Thymus (tissue), 11 donors: ENCODE measurements at regions not wholly inside any gene's neighbourhood (a gene's known extent, or its start where the extent isn't known, plus 50 kb on each side); places are given as distances from the start of the nearest gene placed in this dataset.
A peak's percentile ranks its signal among the peaks of the same experiment; 100 is the strongest.
"Not testable (repeated sequence)": the region's sequence is repeated elsewhere in the genome, so short reads cannot be mapped to it uniquely, and the experiment has no call there.

Source experiments
- DNase-seq, 9 donors: peaks; one replicate each; pipeline ENCODE4 v3.0.0-alpha.2; 2013; ENCODE audit warnings: low spot score in 9 of 9, low read depth in 6 of 9, missing footprints in 1 of 9
- H3K27ac ChIP-seq, 2 donors: one replicate each; pipeline ENCODE4 v1.5.1; 2013; ENCODE audit warnings: control low read depth in 1 of 2, low read depth in 1 of 2, low read length in 1 of 2, mild to moderate bottlenecking in 1 of 2, moderate library complexity in 1 of 2
- H3K27me3 ChIP-seq, 2 donors: one replicate each; pipeline ENCODE4 v1.5.1; 2013; ENCODE audit warnings: low read length in 1 of 2; ENCODE audit not compliant: control insufficient read depth in 2 of 2, insufficient read depth in 1 of 2
- H3K36me3 ChIP-seq, 2 donors: one replicate each; pipeline ENCODE4 v1.5.1; 2013; ENCODE audit warnings: low read length in 1 of 2, mild to moderate bottlenecking in 1 of 2, moderate library complexity in 1 of 2; ENCODE audit not compliant: control insufficient read depth in 2 of 2, insufficient read depth in 2 of 2
- H3K4me1 ChIP-seq, 2 donors: one replicate each; pipeline ENCODE4 v1.5.1; 2013; ENCODE audit warnings: low read length in 2 of 2; ENCODE audit not compliant: control insufficient read depth in 2 of 2, insufficient read depth in 2 of 2
- H3K4me3 ChIP-seq, 2 donors: one replicate each; pipeline ENCODE4 v1.5.1; 2013; ENCODE audit warnings: low read length in 2 of 2, control low read depth in 1 of 2, mild to moderate bottlenecking in 1 of 2
- H3K9me3 ChIP-seq, 2 donors: one replicate each; pipeline ENCODE4 v1.5.1; 2013; ENCODE audit warnings: low read length in 1 of 2, mild to moderate bottlenecking in 1 of 2; ENCODE audit not compliant: control insufficient read depth in 2 of 2, insufficient read depth in 1 of 2
- WGBS: extraction: QIAGEN DNeasy Blood & Tissue Kit; methylation state at CpG from one replicate; pipeline ENCODE4 v1.1.7; 2013; 5-methylcytosine and 5-hydroxymethylcytosine counted together
- donor health status: healthy.

GRCh38 chr10:32140403-32140802, 84.2 kb upstream of the KIF5B start:
- H3K9me3 ChIP-seq, result no peaks in the 10 kb centered on the region
- H3K27me3 ChIP-seq, result no peaks in the 10 kb centered on the region
- H3K4me1 ChIP-seq, result peaks cover 0 to 3% of the 10 kb centered on the region in 2 donors
- H3K4me3 ChIP-seq, result no peak overlapping the region
- no peak for DNase-seq
- H3K27ac ChIP-seq, result no peak overlapping the region
- H3K36me3 ChIP-seq, result no peaks in the 10 kb centered on the region
- WGBS, result 98% methylated on average over 4 of the region's 4 CpGs

GRCh38 chr10:32139223-32140073, 83.2 kb upstream of the KIF5B start:
- 51% methylated on average over 12 of the region's 12 CpGs for WGBS
- Histone ChIP-seq H3K27ac (no peak overlapping the region), H3K4me3 (no peak overlapping the region), H3K4me1 (peaks cover 0 to 3% of the 10 kb centered on the region in 2 donors), H3K36me3 (no peaks in the 10 kb centered on the region), H3K9me3 (no peaks in the 10 kb centered on the region), H3K27me3 (no peaks in the 10 kb centered on the region)
- DNase-seq, result no peak

- DNase-seq, H3K27me3 ChIP-seq, H3K4me1 ChIP-seq, H3K4me3 ChIP-seq, H3K36me3 ChIP-seq, H3K9me3 ChIP-seq, H3K27ac ChIP-seq: not testable (repeated sequence)
- 91% methylated on average over 7 of the region's 7 CpGs for WGBS
Observed at GRCh38 chr10:32136927-32137326, 80.7 kb upstream of the KIF5B start.

GRCh38 chr10:32135796-32136195, 79.6 kb upstream of the KIF5B start:
- H3K9me3 ChIP-seq, DNase-seq, H3K4me3 ChIP-seq, H3K4me1 ChIP-seq, H3K27ac ChIP-seq, H3K36me3 ChIP-seq, H3K27me3 ChIP-seq: not testable (repeated sequence)
- 98% methylated on average over 5 of the region's 5 CpGs for WGBS

- 90% methylated on average over 7 of the region's 7 CpGs for WGBS
- Histone ChIP-seq H3K27ac (no peak overlapping the region), H3K4me3 (no peak overlapping the region), H3K9me3 (no peaks in the 10 kb centered on the region), H3K4me1 (peaks cover 0 to 3% of the 10 kb centered on the region in 2 donors), H3K27me3 (no peaks in the 10 kb centered on the region), H3K36me3 (no peaks in the 10 kb centered on the region)
- no peak for DNase-seq
Observed at GRCh38 chr10:32132357-32132946, 76.2 kb upstream of the KIF5B start.

GRCh38 chr10:32131388-32131787, 75.2 kb upstream of the KIF5B start:
- Histone ChIP-seq H3K9me3 (no peaks in the 10 kb centered on the region), H3K4me1 (peaks cover 0 to 3% of the 10 kb centered on the region in 2 donors), H3K4me3 (no peak overlapping the region), H3K27ac (no peak overlapping the region), H3K36me3 (no peaks in the 10 kb centered on the region), H3K27me3 (no peaks in the 10 kb centered on the region)
- 10% methylated on average over 3 of the region's 3 CpGs for WGBS
- DNase-seq, result peak in 2 of 9 donors; percentile 30 to 50

- Histone ChIP-seq H3K27ac (no peak overlapping the region), H3K9me3 (no peaks in the 10 kb centered on the region)
- 98% methylated on average over 2 of the region's 2 CpGs for WGBS
Observed at GRCh38 chr10:32130788-32131187, 74.6 kb upstream of the KIF5B start.

GRCh38 chr10:32125023-32125422, 68.8 kb upstream of the KIF5B start:
- peaks cover 1 to 17% of the 10 kb centered on the region in 2 donors for H3K9me3 ChIP-seq
- H3K4me1 ChIP-seq, result no peaks in the 10 kb centered on the region
- H3K27me3 ChIP-seq, result no peaks in the 10 kb centered on the region
- WGBS, result 70% methylated on average over 7 of the region's 7 CpGs
- no peak for DNase-seq
- no peak overlapping the region for H3K27ac ChIP-seq
- no peaks in the 10 kb centered on the region for H3K36me3 ChIP-seq
- no peak overlapping the region for H3K4me3 ChIP-seq

More at GRCh38 chr10:32130788-32131187, 74.6 kb upstream of the KIF5B start:
- Histone ChIP-seq H3K27me3 (no peaks in the 10 kb centered on the region), H3K4me3 (no peak overlapping the region), H3K36me3 (no peaks in the 10 kb centered on the region), H3K4me1 (peaks cover 0 to 3% of the 10 kb centered on the region in 2 donors)
- DNase-seq, result no peak

GRCh38 chr10:32123021-32123420, 66.8 kb upstream of the KIF5B start:
- Histone ChIP-seq H3K36me3 (no peaks in the 10 kb centered on the region), H3K27me3 (no peaks in the 10 kb centered on the region), H3K4me1 (no peaks in the 10 kb centered on the region), H3K4me3 (no peak overlapping the region), H3K27ac (no peak overlapping the region), H3K9me3 (peaks cover 1 to 17% of the 10 kb centered on the region in 2 donors)
- 91% methylated on average over 4 of the region's 4 CpGs for WGBS
- DNase-seq, result no peak
